NCI-H446 treated with DMSO at 0.1 percent for 48 hours (cell line): ENCODE measurements at regions not wholly inside any gene's neighbourhood (a gene's known extent, or its start where the extent isn't known, plus 50 kb on each side); places are given as distances from the start of the nearest gene placed in this dataset.

Experiments
- DNase-seq: peaks from one replicate; lab custom pipeline; 2025; lab: John Stamatoyannopoulos, UW

DNA sequence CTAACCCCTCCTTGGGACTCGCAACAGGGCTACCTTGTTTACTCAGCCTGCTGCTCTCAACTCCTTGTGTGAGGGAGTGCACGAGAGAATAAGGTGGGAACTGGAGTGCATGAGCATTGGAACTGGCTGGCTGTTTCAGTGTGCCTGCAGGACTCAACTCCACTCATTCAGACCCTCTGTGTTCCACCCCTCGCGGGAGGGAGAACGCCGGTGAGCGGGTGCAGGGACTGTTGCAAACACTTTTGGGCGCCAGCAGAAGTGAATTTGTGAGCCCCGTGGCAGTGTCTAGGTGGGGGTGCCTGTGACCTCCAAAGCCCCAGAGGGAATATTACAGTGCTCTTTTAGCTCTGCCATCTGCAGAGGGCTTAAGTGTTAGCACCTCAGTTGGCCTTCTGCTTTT lies 1978.3 kb upstream of the PIK3C3 start:
- no peak for DNase-seq

DNA sequence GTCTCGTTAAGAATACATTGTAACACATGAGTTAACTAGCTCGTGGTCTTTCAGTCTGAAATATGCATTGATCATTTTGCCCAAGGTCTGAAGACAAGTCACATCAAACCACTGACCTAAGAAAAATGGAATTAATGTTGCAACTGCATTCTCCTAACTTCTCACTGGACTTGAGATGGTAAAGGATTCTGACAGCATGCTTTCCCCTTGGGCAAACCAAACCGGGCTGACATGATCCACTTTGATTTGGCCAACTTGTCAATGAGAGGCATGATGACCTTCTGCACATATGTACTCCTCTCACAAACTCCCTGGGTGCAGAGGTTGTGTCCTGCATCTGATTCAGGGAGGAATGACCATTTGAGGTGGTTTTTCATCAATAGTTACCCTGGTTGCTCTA lies 1982.5 kb upstream of the PIK3C3 start:
- DNase-seq, result no peak

DNA sequence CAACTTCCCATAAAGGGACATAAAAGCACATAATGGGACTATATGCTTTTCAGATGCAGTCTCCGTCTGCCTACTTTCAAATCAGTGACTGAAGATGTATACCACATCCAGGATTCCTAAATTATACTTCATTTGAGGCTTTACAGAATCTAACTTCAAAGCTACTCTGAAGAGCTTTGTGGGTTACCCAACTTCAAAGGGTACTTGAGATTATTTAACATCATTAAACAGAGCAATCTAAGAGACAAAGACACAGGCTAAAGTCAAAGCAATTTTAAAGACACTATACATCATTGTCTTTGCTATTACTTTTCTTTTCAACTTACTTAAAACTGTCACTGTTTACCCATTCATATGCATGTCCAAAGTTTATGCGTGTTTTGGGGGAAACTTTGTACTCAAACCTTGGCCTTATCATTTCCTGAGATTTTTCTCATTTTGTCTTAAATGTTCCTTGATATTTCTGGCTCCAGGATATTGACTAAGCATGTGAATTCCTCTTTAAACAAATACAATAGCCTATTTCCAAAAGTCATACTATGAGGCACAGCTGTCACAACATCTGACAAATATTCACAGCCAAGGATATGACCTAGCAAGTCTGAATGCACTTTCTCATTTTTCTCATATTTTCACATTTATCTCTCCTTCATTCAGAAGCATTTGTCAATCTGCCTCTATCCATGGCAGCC lies 1985.1 kb upstream of the PIK3C3 start:
- no peak for DNase-seq

GRCh38 chr18:39966275-39966674 lies 1988.8 kb upstream of the PIK3C3 start:
- no peak for DNase-seq

DNA sequence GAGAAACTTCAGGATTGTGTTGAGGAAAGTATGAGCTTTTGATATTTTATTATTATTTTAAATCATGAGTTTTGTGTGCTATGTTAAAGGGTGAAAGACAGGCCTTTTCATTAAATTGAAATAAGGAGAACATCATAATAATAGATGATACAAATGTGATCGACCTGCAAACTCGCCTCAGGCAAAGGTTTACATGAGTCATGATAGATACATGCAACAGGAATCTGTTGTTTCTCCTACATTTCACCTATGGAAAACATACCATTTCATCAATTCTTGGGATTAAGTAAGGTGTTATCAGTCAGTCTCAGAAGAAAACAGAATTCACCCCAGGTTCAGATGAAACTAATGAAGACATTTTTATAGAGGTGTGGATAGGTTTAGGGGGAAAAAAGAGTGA lies 1992.5 kb upstream of the PIK3C3 start:
- DNase-seq, result no peak

GRCh38 chr18:39960550-39960949 lies 1994.5 kb upstream of the PIK3C3 start:
- no peak for DNase-seq

- DNase-seq, result no peak
Measured at GRCh38 chr18:39959839-39960238, 1995.2 kb upstream of the PIK3C3 start.

DNA sequence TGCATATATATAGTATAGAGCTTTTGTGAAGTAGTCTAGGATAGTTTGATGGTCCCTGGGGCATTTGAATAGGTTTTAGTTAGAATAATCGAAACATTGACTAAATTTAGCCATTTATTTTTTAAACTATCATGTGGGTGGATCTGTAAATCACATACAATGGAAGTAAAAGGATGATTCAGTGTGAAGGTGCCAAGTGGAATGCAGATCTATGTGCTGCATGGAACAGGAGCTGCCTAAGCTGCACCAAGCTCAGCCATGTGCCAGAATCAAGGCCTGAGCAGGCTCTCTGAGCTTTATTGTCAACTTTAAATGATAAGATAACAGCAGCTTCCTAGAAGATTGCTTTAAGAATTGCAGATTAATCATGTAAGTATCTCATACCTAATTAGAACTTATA lies 1996.2 kb upstream of the PIK3C3 start:
- no peak for DNase-seq

DNA sequence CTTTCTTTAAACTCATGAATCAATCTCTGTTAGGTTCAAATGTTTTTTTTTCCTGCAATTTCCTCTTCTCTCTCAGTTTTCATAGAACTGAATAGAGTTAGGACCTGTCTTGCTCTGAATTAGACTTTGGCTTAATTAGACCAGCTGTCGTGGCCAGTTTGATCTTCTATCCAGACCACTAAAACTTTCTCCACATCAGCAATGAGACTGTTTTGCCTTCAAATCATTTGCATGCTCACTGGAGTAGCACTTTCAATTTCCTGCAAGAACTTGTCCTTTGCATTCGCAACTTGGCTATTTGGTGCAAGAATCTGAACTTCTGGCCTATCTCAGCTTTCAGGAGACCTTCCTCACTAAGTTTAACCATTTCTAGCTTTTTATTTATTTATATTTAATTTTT lies 2002.2 kb upstream of the PIK3C3 start:
- DNase-seq, result no peak

GRCh38 chr18:39951142-39951720 lies 2003.8 kb upstream of the PIK3C3 start:
- no peak for DNase-seq

DNA sequence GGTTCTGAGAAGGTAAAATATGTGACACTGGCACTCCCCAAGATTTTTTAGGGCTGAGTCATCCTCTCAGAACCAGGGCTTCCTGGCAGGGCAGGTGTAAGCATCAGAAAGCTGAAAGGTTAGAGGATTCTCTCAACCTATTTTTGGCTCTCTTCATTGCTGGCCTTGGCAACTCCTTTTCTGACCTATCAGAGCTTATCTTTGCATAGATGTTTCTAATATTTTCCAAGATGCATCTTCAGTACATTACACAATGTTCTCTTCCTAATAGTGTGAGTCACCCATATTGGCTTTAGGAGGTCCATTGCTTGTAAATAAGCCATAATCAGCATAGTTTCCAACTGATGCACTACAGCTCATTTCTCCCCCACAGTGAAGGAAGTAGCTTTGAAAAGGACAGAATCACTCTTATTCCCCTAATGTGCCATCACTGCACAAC lies 2008.4 kb upstream of the PIK3C3 start:
- DNase-seq, result no peak

DNA sequence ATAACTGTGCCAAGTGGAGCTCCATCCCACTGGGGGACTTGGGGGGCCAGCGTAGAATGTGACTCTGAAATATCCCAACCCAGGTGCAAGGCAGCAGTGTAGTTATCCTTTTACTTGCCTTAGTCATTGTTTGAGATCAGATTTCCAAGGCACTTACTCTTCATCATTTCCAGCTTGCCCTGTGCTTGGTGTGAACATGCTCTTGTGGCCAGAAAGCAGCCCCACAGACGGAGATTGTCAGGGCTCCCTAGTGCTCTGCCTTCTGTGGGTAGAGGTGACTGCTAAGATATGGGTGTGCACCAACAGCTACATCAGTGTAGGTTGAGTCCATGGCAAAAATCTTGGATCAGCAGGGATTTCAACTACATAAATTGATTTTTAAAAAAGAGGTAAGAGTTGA lies 2010.0 kb upstream of the PIK3C3 start:
- DNase-seq, result no peak

GRCh38 chr18:39942702-39943101 lies 2012.3 kb upstream of the PIK3C3 start:
- no peak for DNase-seq

DNA sequence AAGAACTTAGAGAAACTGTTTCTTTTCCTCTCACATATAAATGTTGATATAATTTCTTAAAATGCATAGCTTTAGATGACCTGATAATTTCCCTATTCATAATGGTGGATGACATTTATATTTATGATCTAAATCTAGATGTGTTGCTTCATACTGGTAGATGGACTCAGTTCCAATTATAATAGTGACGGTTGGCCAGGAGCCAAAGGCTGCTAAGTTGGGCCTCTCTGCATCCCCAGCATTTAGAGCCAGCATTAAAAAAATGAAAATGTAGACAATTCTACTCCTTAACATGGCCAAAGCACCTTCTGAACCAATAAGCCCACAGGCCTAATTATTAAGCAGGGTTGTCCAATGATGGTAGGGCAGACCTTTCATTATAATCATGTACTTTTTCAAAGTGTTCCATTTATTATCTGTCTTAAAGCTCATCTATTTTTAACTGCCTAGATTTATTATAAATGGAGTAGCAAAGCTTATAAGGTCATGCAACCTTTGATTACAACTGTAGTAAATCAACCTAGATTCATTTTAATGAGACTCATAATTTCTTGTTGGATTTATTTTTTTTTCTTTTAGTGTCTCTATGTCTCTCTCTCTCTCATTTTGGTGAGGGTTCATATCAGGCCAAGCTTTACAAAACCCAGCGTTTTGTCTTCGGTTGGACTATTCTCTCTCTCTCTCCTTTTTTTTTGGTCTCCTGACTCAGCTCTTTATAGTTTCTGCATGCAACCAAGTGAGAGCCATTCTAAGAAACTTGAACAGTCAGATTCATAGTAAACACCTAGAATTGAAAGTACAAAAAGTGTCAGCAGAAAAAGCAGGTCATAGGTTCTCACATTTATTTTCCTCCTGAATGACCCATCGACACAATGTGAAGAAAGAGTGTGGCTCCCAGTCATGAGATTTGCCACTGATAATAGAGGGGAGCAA lies 2016.1 kb upstream of the PIK3C3 start:
- DNase-seq, result no peak

GRCh38 chr18:39935598-39935997 lies 2019.4 kb upstream of the PIK3C3 start:
- no peak for DNase-seq

GRCh38 chr18:39918847-39919246 lies 2036.2 kb upstream of the PIK3C3 start:
- no peak for DNase-seq

DNA sequence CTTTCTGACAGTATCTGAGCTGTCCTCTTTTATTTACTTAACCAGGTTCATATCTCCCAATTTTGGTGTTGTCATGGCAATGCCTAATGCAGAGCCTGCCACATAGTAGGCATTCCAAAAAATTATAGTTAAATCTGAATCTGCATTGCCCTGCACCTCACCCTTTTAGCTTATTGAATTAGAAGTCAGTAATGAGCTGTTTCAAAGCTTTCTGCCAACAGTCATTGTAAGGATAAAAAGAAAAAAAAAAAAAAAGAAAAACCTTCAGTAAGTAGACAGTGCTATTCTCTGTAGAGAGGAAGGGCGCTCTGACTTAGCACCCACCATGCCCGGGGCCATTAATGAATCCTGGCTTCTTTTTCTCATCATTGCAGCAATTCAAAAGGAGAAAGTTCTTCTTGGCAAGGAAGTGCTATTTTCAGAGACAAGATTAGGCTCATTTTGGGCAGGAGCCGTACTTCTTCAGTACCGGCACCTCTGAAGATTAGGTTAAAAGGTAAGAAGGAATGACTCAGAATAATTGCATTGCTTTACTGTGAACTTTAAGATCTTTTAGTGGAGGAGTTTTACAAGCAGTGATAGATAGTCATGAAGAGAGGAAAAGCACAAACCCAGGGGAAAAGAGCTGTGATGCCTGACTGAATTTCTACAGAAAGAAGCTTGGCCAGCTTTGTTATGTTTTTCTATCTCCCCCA lies 2041.2 kb upstream of the PIK3C3 start:
- no peak for DNase-seq

DNA sequence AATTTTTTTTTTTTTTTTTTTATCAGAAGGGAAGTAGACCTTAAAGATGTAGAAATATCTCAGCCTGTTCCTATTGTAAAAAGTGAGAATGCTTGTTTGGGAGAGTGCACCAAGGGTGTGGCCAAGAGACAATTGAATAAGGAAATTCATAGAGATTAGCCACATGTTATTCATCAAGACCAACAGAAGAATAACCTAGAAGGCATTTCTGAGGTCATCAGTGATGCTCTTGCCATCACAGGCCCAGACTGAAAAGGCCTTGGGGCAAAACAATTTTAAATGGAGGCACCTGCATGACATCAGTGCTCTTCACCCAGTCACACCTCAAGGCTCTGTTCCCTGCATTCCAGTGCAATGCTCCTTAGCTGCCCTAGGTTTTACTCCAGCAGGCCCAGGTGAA lies 2043.3 kb upstream of the PIK3C3 start:
- no peak for DNase-seq

GRCh38 chr18:39909706-39910105 lies 2045.3 kb upstream of the PIK3C3 start:
- DNase-seq, result no peak

DNA sequence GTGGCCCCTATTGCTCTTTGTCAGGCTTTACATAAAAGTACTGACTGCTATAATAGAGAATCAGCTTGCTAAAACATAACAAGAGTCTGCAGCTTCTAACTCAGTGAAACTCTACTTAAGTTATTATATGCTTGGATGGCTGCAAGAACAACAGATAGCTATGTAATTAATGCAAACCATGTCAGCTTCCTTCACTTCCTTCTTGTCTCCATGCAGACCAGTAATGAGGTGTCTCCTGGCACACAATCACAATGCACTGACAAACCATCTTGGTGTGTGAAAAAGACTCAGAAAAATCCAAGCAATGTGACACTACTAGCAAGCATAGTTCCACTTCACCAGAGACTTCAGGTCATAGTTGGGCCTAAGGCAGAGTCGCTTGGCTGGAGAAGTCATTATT lies 2068.9 kb upstream of the PIK3C3 start:
- DNase-seq, result no peak

DNA sequence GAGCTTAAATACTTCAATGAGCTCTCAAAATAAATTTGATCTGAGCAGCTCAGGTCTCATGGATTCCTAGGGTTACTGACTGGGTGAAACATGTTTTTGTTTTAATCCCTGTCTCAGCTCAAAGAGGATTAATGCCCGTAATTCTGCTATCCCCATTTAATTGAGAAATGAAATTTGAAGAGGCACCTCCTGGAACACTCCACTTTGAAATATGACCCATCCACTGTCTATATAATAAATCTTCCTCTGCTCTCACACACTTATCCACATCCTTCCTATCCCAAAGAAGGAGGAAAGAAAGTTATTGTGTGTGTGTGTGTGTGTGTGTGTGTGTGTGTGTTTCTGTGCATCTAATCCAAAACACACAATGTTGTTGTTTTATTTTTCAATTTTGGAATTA lies 2082.4 kb upstream of the PIK3C3 start:
- no peak for DNase-seq

- DNase-seq, result no peak
Measured at GRCh38 chr18:39871961-39872360, 2083.1 kb upstream of the PIK3C3 start.
